ENCODE measurements at regions not wholly inside any gene's neighbourhood (a gene's known extent, or its start where the extent isn't known, plus 50 kb on each side); places are given as distances from the start of the nearest gene placed in this dataset.

DNA sequence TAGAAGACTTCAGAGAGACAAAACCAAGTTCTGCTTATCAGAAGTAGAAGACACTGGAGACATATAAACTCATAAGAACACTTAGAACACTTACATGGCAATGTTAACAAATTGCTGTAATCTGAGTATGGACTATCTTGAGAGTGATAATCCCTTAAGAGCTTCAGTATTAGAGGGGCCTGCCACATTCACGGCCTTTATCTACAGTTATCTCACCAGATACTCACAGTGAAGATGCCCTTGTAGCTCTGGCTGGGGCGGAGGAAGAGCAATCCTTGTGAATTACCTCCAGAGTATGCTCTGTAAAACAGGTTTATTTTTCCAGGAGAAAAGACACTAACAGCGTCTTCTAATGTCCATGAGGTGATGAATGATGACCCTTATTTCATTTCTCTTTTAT, 762.8 kb downstream of the FAM181B start:
- TF ChIP-seq POLR2AphosphoS5 (IDR thresholded peaks at IDR 0.05), result no peak
- no peak for TF ChIP-seq POLR2A (IDR thresholded peaks at IDR 0.05)
- no peak for TF ChIP-seq CTCF (IDR thresholded peaks at IDR 0.05)
- TF ChIP-seq EP300 (IDR thresholded peaks at IDR 0.05), result no peak

Data from sigmoid colon (tissue), 4 donors.